Upper lobe of left lung (tissue), 6 donors: ENCODE measurements at regions not wholly inside any gene's neighbourhood (a gene's known extent, or its start where the extent isn't known, plus 50 kb on each side); places are given as distances from the start of the nearest gene placed in this dataset.

Experiments used
- ATAC-seq, 2 donors: fragments of 200-7000 bp; cut with Tn5 transposase; one replicate each; pipeline ENCODE4 v1.9.1; 2022; ENCODE audit warnings: mild to moderate bottlenecking in 2 of 2, moderate library complexity in 2 of 2; ENCODE audit not compliant: low FRiP score in 2 of 2
- DNase-seq, 2 donors: peaks; one replicate each; pipeline ENCODE4 v3.0.0-alpha.2; 2019 to 2020
- H3K27ac ChIP-seq, 4 donors: fragments of 200-600 bp; sonication (generic); one replicate each; pipeline ENCODE4 v1.5.1; 2016 to 2019
- H3K27me3 ChIP-seq, 4 donors: fragments of 200-600 bp; sonication (generic); one replicate each; pipeline ENCODE4 v1.5.1; 2017 to 2019
- H3K36me3 ChIP-seq, 4 donors: fragments of 200-600 bp; sonication (generic); one replicate each; pipeline ENCODE4 v1.5.1; 2016 to 2019
- H3K4me1 ChIP-seq, 4 donors: fragments of 200-600 bp; sonication (generic); one replicate each; pipeline ENCODE4 v1.5.1; 2018 to 2019
- H3K4me3 ChIP-seq, 4 donors: fragments of 200-600 bp; sonication (generic); one replicate each; pipeline ENCODE4 v1.5.1; 2017 to 2019; ENCODE audit warnings: mild to moderate bottlenecking in 2 of 4, moderate library complexity in 1 of 4
- H3K9me3 ChIP-seq, 4 donors: fragments of 200-600 bp; sonication (generic); one replicate each; pipeline ENCODE4 v1.5.1; 2018 to 2019
- EP300 ChIP-seq, 4 donors: sonication (generic); formaldehyde crosslinking; IDR thresholded peaks; one replicate each; pipeline ENCODE4 v1.5.1; 2017; ENCODE audit warnings: antibody characterized with exemption in 4 of 4, control low read depth in 2 of 4
- POLR2A ChIP-seq, 4 donors: fragments of 450-650 bp; IDR thresholded peaks; one replicate each; pipeline ENCODE4 v1.5.1; 2016 to 2017; ENCODE audit warnings: antibody characterized with exemption in 4 of 4, mild to moderate bottlenecking in 2 of 4
- POLR2AphosphoS5 ChIP-seq, 2 donors: sonication (generic); formaldehyde crosslinking; IDR thresholded peaks; one replicate each; pipeline ENCODE4 v1.5.1; 2017; ENCODE audit warnings: antibody characterized with exemption in 2 of 2
- WGBS, 2 donors: methylation state at CpG; one replicate each; pipeline ENCODE4 v1.1.5; 2017 to 2018; 5-methylcytosine and 5-hydroxymethylcytosine counted together
- TF ChIP-seq, protein P1 (sequence below), 6 experiments: fragments of 450-650 bp in 4 of 6; fragments of 200-600 bp in 2 of 6; sonication (generic) in 2 of 6; IDR thresholded peaks; one replicate each; pipeline ENCODE4 v1.5.1; 2016 to 2019; ENCODE audit warnings: antibody characterized with exemption in 6 of 6
- donor health status: DM: no; HTN: no; CAD: no; lungs with moderate emphysema.
- donor health status: DM: no; HTN: yes; CAD: no; lungs with severe emphysema.

DNA sequence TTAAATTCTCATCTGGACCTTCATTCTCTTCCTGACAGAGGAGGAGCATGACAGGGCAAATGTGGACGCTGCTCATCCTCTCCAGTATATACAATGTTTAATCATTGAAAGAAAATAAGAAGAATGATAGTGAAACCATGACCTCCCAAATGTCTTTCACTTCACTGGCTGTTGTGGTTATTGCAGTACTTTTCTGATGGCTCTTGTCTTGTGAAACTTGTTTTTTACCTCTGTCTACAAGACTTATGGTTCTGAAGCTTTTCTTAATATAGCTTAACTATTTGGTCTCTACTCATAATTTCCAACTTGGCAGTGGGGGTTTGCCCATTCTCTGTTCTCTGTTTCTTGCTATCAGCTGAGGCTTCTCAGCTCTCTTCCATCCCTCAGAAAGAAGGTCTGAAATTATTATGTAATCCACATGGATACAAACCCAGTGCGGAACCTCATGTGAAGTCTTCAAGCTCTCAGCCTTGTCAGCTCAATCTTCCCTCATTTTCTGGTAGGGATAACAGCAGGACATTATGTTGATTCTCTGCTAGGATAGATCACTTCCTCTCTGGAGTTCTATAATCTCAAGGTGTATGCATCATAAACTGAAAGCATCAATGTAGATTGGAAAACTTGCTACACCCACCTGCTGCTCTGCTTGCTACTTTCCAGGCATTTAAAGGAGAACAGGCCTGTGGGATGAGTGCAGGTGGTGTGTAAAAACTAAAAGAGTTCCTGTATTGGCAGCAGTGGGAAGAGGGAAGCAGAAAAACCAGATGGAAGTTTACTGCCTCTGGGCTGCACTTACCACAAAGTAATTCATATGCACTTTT, 250.3 kb upstream of the HTR2A start:
- H3K27me3 ChIP-seq = no peaks in the 10 kb centered on the region
- no peaks in the 10 kb centered on the region for H3K36me3 ChIP-seq
- DNase-seq (no peak), ATAC-seq (no peak)
- H3K4me3 ChIP-seq = no peak overlapping the region
- no peak overlapping the region for H3K27ac ChIP-seq
- TF ChIP-seq EP300 (IDR thresholded peaks at IDR 0.05) (no peak), POLR2AphosphoS5 (IDR thresholded peaks at IDR 0.05) (no peak), POLR2A (IDR thresholded peaks at IDR 0.05) (no peak)
- TF ChIP-seq, protein P1, sequence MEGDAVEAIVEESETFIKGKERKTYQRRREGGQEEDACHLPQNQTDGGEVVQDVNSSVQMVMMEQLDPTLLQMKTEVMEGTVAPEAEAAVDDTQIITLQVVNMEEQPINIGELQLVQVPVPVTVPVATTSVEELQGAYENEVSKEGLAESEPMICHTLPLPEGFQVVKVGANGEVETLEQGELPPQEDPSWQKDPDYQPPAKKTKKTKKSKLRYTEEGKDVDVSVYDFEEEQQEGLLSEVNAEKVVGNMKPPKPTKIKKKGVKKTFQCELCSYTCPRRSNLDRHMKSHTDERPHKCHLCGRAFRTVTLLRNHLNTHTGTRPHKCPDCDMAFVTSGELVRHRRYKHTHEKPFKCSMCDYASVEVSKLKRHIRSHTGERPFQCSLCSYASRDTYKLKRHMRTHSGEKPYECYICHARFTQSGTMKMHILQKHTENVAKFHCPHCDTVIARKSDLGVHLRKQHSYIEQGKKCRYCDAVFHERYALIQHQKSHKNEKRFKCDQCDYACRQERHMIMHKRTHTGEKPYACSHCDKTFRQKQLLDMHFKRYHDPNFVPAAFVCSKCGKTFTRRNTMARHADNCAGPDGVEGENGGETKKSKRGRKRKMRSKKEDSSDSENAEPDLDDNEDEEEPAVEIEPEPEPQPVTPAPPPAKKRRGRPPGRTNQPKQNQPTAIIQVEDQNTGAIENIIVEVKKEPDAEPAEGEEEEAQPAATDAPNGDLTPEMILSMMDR (IDR thresholded peaks at IDR 0.05) = no peak
- H3K4me1 ChIP-seq = no peaks in the 10 kb centered on the region
- H3K9me3 ChIP-seq = no peaks in the 10 kb centered on the region
- 72 to 88% methylated on average over 2 of the region's 2 CpGs for WGBS, 2 donors

DNA sequence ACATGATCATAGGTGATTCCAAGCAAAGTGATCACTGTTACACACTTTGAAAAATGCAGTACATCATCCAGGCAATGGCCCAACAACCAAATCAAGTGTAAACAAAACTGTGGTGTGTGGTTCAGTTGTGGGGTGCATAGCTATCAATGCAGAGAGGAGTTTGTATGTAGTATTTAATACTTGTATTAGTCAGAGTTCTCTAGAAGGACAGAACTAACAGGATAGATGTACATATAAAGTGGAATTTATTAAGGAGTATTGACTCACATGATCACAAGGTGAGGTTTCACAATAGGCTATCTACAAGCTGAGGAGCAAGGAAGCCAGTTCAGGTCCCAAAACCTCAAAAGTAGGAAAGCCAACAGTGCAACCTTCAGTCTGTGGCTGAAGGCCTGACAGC, 249.3 kb upstream of the HTR2A start:
- no peak for TF ChIP-seq POLR2A (IDR thresholded peaks at IDR 0.05)
- no peak for TF ChIP-seq POLR2AphosphoS5 (IDR thresholded peaks at IDR 0.05)
- no peak for TF ChIP-seq EP300 (IDR thresholded peaks at IDR 0.05)
- TF ChIP-seq, protein P1 (IDR thresholded peaks at IDR 0.05) = no peak
- DNase-seq (no peak), ATAC-seq (no peak)
- Histone ChIP-seq H3K4me1 (no peaks in the 10 kb centered on the region), H3K27ac (no peak overlapping the region), H3K36me3 (no peaks in the 10 kb centered on the region), H3K27me3 (no peaks in the 10 kb centered on the region), H3K9me3 (no peaks in the 10 kb centered on the region), H3K4me3 (no peak overlapping the region)

DNA sequence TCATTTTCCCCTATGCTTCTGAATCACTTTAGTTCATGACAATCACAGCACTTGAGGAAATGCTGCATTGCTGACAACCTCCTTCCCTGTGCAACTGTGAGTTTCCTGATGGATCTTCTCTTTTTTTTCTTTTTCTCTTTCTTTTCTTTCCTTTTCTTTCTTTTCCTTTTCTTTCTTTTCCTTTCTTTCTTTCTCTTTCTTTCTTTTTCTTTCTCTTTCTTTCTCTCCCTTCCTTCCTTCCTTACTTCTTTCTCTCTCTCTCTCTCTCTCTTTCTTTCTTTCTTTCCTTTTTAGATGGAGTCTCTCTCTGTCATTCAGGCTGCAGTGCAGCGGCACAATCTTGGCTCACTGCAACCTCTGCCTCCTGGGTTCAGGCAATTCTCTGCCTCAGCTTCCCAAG, 247.9 kb upstream of the HTR2A start:
- 97 to 100% methylated on average over 1 of the region's 1 CpG for WGBS, 2 donors
- Histone ChIP-seq H3K4me3 (no peak overlapping the region), H3K27me3 (no peaks in the 10 kb centered on the region), H3K36me3 (no peaks in the 10 kb centered on the region), H3K4me1 (no peaks in the 10 kb centered on the region), H3K9me3 (no peaks in the 10 kb centered on the region), H3K27ac (no peak overlapping the region)
- ATAC-seq (no peak), DNase-seq (no peak)
- no peak for TF ChIP-seq POLR2AphosphoS5 (IDR thresholded peaks at IDR 0.05)

DNA sequence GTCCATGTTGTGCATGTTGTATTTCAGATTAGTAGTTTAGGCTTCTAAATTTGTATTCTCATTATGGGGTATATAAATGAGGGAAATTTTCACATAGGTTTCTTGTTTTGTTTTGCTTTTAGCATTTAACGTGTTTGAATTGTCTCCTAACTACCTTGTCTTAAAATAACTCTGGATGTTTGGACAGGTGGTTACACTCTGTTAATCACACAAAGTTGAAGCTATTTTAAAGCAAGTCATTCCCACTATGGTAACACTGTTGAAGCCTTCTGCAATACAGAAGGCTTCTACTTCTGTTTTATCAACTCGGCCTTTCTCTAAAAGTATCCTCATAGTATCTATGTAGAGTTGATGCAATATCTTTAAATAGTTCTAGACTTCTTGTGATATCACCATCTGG, 245.3 kb upstream of the HTR2A start:
- Histone ChIP-seq H3K9me3 (no peaks in the 10 kb centered on the region), H3K36me3 (no peaks in the 10 kb centered on the region), H3K4me1 (no peaks in the 10 kb centered on the region), H3K27ac (no peak overlapping the region), H3K4me3 (no peak overlapping the region), H3K27me3 (no peaks in the 10 kb centered on the region)
- 76 to 77% methylated on average over 2 of the region's 2 CpGs for WGBS, 2 donors
- no peak for TF ChIP-seq EP300 (IDR thresholded peaks at IDR 0.05)
- TF ChIP-seq, protein P1 (IDR thresholded peaks at IDR 0.05) = no peak
- no peak for TF ChIP-seq POLR2A (IDR thresholded peaks at IDR 0.05)
- TF ChIP-seq POLR2AphosphoS5 (IDR thresholded peaks at IDR 0.05) = no peak
- no peak for DNase-seq
- ATAC-seq = no peak

DNA sequence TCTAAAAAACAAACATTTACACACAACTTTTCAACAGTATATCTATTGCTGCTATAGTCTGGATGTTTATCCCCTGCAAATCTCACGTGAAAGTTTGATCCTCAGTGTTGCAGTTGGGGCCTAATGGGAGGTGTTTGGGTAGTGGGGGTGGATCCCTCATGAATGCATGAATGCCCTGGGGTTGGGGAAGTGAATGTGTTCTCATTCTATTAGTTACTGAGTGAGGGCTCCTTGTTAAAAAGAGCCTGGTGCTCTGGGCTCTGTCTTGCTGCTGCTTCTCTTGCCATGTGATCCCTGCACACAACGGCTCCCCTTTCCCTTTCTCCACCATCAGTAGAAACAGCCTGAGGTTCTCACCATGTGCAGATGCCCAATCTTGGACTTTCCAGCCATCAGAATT, 242.7 kb upstream of the HTR2A start:
- Histone ChIP-seq H3K36me3 (no peaks in the 10 kb centered on the region), H3K27ac (no peak overlapping the region), H3K27me3 (no peaks in the 10 kb centered on the region), H3K4me3 (no peak overlapping the region), H3K4me1 (no peaks in the 10 kb centered on the region), H3K9me3 (no peaks in the 10 kb centered on the region)
- ATAC-seq = no peak
- 71% methylated on average over 2 of the region's 2 CpGs for WGBS, 2 donors
- TF ChIP-seq POLR2A (IDR thresholded peaks at IDR 0.05) (no peak), POLR2AphosphoS5 (IDR thresholded peaks at IDR 0.05) (no peak), EP300 (IDR thresholded peaks at IDR 0.05) (no peak)
- TF ChIP-seq, protein P1 (IDR thresholded peaks at IDR 0.05) = no peak
- DNase-seq = no peak
